Dedifferentiated amniotic fluid mesenchymal stem cell (primary cell): ENCODE measurements at regions not wholly inside any gene's neighbourhood (a gene's known extent, or its start where the extent isn't known, plus 50 kb on each side); places are given as distances from the start of the nearest gene placed in this dataset.
A peak's percentile ranks its signal among the peaks of the same experiment; 100 is the strongest.

Experiments used
- DNase-seq: peaks from one replicate; pipeline ENCODE4 v3.0.0-alpha.2; 2016; ENCODE audit errors: extremely low spot score

- DNase-seq, result no peak
Observed at GRCh38 chr5:167998148-167998767, 293.2 kb upstream of the WWC1 start.

GRCh38 chr5:167999182-167999581, 292.3 kb upstream of the WWC1 start:
- no peak for DNase-seq

- DNase-seq, result no peak
Observed at GRCh38 chr5:168001318-168001717, 290.1 kb upstream of the WWC1 start.

GRCh38 chr5:168002116-168002515, 289.3 kb upstream of the WWC1 start:
- no peak for DNase-seq

- no peak for DNase-seq
Observed at GRCh38 chr5:168005093-168005492, 286.4 kb upstream of the WWC1 start.

- no peak for DNase-seq
Observed at GRCh38 chr5:168005936-168006335, 285.5 kb upstream of the WWC1 start.

- DNase-seq, result no peak
Observed at GRCh38 chr5:168006456-168007130, 284.9 kb upstream of the WWC1 start.

- DNase-seq, result no peak
Observed at GRCh38 chr5:168007286-168007685, 284.2 kb upstream of the WWC1 start.

GRCh38 chr5:168008555-168008954, 282.9 kb upstream of the WWC1 start:
- no peak for DNase-seq

GRCh38 chr5:168011096-168011495, 280.3 kb upstream of the WWC1 start:
- no peak for DNase-seq

- DNase-seq, result no peak
Observed at GRCh38 chr5:168012006-168012405, 279.4 kb upstream of the WWC1 start.

GRCh38 chr5:168013546-168013945, 277.9 kb upstream of the WWC1 start:
- no peak for DNase-seq

GRCh38 chr5:168014433-168015123, 276.9 kb upstream of the WWC1 start:
- no peak for DNase-seq

GRCh38 chr5:168015506-168015905, 275.9 kb upstream of the WWC1 start:
- DNase-seq, result peak; percentile 19

- DNase-seq, result no peak
Observed at GRCh38 chr5:168017313-168017712, 274.1 kb upstream of the WWC1 start.

GRCh38 chr5:168019143-168019542, 272.3 kb upstream of the WWC1 start:
- DNase-seq, result no peak

GRCh38 chr5:168020542-168021294, 270.7 kb upstream of the WWC1 start:
- DNase-seq, result no peak

GRCh38 chr5:168022446-168023169, 268.8 kb upstream of the WWC1 start:
- DNase-seq, result no peak

GRCh38 chr5:168023191-168023590, 268.3 kb upstream of the WWC1 start:
- no peak for DNase-seq

GRCh38 chr5:168024306-168024705, 267.1 kb upstream of the WWC1 start:
- no peak for DNase-seq

- DNase-seq, result no peak
Observed at GRCh38 chr5:168027007-168027406, 264.4 kb upstream of the WWC1 start.

GRCh38 chr5:168030912-168031311, 260.5 kb upstream of the WWC1 start:
- DNase-seq, result no peak
